Astrocyte (in vitro differentiated cells and primary cell): ENCODE measurements at regions not wholly inside any gene's neighbourhood (a gene's known extent, or its start where the extent isn't known, plus 50 kb on each side); places are given as distances from the start of the nearest gene placed in this dataset.

Experiments
- CTCF ChIP-seq: IDR thresholded peaks from 2 replicates; pipeline ENCODE4 v1.5.1; 2011; ENCODE audit warnings: low read depth, mild to moderate bottlenecking, inconsistent platforms, low read length, moderate library complexity; ENCODE audit not compliant: insufficient read depth
- EZH2 ChIP-seq: IDR thresholded peaks from 2 replicates; pipeline ENCODE4 v1.6.1; 2012; ENCODE audit warnings: mild to moderate bottlenecking, low read length, inconsistent platforms; ENCODE audit not compliant: insufficient read depth

DNA sequence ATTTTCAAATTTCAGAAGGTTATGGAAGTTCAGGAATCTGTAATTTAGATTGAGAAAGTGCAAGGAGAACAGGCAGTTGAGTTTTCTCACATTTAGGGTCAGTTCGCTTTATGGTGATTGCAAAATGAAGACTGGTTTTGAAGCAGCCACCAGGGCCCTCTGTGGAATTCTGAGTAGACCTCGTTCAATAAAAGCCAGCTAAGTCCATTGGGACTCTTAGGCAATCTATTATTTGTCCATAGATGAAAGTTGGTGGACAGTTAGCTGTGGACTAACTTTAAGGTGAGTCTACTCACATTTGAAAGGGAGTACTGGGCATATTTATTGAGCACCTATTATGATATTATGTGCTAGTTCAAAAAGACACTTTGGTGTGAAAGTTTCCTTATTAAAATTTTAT, 266.3 kb upstream of the LINC00305 start:
- TF ChIP-seq CTCF (no peak), EZH2 (no peak)
